HG02759 (cell line): ENCODE measurements at regions not wholly inside any gene's neighbourhood (a gene's known extent, or its start where the extent isn't known, plus 50 kb on each side); places are given as distances from the start of the nearest gene placed in this dataset.

Experiments
- ATAC-seq: cut with Tn5 transposase; IDR thresholded peaks from one replicate; pipeline ENCODE4 v1.9.1; 2021; ENCODE audit warnings: mild to moderate bottlenecking, moderate library complexity; ENCODE audit not compliant: unreplicated experiment

DNA sequence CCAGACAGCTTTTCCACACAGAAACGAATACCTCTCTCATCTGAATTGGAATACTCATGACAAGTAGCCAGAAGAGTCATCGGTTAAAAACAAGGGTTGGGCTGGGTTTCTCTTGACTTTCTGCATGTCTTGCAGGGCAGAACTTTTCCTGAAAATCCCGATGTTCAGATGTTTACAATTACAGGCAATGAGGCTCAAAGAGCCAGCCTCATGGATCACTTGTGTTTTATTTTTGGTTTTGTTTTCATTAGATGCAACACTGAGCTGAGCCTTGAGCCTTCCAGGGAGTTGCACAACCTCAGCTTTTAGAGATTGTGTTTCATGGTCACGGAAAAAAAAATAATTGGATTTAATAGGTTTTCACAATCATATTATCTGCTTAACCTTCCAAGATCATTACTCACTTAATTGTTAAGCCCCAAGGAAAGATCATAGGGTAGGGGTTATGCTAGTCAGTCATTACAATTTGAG, 288.1 kb upstream of the PRDM1 start:
- ATAC-seq = no peak

DNA sequence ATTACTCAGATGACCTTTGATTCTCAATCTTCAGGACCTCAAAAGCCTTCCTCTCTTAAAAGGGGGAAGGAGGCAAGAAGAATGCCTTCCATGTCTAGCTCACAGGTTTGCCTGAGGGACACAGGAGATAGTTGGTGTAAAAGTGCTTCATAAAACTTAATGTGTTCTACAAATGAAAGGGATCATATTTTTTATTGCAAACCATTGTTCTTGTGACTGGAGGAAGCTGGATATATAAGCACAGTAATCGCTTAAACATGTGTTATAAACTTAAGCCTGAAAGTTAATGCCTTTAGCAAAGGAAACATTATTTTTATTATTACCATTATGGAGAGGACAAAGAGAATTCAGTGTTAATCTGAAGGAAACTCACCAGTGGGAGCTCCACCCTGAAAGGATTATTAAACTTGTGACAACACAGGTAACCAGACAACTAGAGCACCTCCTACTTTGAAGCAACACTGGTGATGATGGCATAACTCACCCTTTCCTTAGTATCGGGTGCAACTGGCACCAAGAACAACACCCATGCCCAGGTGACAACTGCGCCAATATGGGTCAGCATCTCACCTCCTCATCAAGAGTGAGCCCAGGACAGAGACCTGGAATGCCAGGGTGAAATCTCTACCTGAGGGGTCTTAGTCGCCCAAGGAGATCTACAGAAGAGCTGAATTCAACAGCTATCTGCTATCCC, 288.7 kb upstream of the PRDM1 start:
- no peak for ATAC-seq

DNA sequence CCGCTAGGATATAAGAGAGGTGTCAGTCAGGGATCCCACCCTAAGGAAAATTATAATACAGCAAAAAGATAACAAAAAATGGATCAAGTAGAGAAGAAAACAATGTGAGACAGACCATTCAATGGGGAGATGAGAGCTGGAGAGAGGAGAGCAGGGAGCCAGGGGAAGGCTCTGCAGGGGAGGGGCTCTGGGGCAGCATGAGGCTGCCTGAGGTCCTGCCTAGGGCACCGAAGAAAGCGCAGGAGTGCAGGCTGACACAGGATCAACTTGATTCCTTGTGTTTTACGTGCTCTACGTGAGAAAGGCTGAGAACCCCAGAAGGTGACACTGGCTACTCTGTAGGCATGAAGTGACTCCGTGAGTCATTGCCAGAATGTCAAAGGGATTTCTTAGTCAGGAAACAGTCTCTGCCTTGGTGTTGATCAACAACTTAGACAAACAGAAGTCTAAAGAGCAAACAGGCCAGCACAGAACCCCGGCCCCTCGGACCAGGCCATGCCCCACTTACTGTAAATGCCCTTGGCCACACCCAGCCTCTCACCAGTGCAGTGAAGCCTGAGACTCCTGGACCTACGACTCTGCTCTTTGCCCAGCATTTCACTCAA, 290.1 kb upstream of the PRDM1 start:
- ATAC-seq = no peak

DNA sequence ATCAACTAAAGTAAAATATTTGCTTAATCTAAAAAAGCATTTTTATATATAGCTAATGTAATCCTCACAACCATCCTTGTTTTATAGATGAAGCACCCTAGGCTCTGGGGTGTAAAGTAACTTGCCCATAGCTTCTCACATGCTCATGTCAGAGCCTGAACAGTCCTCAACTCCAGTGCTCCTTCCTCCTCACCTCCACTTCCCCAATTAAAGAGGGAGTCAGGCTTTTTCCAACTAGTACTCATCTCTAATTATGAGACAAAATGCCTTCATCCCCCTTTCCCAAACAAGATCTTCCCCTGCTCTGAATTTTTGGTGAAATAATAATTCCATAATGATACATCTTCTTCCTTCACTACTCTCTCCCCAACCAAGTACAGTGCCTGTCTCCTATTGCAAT, 290.8 kb upstream of the PRDM1 start:
- no peak for ATAC-seq

DNA sequence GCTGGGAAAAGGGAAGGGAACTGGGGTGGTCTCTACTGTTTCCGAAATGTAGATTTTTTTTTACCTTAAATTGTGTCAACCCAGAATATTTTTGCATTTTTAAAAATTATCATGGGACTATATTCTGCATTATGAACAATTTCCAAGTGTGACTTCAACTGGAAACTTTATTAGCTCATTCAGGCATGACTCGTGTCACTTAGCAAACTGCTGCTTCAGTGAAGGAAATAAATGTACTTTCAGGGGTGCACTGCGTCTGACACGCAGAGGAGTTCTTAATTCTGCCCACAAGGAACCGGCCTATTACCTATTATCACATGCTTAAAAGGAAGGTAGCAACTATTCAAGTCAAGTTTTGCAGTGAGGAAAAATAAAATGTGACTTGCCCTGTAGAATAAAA, 291.3 kb upstream of the PRDM1 start:
- no peak for ATAC-seq

DNA sequence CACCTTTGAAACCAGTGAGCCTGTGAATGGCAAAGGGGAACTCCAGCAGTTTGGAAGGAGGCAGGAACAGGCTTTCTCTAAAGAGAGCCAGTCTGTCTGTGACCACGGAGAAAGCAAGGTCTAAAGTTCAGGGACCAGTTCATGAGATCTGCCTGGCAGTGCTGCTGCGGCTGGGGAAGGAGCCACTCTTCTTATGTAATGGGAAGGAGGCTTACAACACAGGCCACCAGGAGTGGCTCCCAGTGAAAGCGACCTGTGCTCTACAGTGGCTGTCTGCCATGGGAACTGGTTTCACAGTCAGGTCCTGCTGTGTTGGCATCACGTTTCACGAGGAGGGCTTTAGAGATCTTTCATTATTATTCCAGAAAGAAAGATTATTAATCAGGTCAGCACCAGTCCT, 291.9 kb upstream of the PRDM1 start:
- ATAC-seq = no peak

DNA sequence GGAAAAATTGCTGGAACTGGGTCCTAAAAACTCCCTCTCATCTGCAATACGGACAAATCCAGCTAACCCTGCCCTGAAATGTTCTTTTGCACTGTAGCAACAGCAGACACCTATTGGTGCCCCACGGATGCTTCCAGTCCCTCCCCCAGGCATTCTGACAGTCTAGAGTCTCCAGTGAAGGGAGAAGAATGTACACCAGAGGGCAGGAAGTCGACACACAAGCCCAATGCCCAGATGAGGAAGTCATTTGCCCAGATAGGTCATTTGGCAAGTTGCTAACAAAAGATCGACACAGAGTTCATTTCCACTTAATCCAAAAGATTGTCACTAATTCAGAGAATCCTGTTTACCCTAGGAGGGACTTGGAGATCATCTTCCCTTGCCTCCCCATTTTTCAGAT, 293.0 kb upstream of the PRDM1 start:
- ATAC-seq = no peak

DNA sequence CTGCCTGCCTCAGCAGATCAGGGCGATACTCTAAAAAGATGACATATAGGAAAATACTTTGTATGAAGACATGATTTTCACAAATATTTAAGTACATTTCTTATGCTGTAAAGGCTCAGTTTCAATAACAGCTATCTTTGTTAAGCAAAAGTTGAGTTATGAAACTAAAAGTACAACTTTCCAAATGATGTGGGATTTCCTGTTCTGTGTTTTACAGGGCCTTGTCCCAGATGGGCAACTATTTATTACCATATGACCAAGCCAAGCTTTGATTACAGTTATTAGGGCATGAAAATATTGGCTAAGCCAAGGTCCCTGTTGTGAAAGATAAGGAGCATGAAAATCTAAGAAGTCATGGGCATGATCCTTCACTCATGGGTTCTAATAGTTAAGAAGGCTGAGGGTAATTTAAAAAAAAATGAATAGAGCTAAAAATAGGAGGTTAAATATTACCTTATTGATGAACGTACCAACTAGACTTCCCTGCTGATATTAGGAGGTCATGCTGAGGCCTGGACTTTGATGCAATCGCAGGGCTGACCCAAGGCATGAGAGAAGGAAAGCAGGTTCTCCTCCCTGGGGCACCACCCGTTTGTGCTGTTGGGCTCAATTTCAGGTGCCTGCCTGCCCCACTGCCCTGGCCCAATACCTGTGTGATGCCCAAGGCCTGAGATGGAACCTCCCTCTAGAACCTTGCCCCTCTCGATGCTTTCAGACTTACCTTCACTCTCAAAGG, 294.4 kb upstream of the PRDM1 start:
- ATAC-seq = peak; percentile 47

DNA sequence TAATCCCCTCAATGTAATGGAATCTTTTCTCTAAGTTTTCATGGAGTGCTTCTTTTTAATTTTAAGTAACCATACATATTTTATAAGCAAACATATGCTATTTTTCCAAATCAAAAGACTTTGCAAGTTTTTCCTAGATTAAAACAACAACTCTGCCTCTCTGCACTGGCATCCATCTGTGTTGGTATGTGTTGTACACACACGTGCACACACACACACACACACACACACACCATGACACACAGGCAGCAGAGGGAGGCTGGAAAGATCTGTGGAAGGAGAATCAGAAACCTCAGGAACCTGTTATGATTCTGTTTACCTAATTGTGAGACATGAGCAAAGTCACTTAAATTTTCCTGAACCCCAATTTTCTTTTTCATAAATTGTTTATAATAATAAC, 295.0 kb upstream of the PRDM1 start:
- ATAC-seq = no peak

DNA sequence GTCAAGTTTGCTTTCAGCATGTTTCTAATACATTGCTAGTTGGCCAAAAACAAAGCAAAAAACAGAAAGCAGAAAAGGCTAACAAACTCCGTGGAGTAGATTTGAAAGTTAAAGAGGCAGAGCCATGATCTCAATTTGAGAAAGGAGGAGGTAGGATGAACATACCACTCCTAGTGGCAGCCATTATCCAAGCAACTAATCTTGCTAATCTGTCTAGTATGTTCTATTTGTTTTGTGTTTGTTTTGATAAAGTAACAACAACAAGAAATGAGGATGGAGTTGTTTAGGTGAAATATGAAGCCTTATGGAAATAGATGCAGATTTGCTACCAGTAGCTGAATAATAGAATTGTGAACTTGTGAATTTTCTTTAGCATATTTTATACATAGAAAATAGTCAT, 295.5 kb upstream of the PRDM1 start:
- ATAC-seq = no peak

DNA sequence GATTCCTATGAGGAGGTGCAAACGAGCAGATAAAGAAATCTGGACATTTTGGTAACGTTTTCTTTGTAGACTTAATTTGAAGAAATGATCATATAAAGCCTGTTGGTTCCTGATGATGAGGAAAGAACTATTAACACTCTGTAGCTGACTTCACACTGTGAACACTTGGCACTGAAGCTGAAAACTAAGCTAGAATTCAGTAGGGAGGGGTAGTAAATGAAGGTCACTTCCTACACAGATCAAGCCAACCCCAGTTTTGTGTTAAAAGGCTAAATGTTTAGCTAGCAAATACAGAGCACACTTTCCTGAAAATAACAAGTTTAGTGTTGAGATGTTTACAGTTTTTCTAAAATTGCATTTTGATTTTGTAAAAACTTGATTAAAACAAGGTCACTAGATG, 296.2 kb upstream of the PRDM1 start:
- no peak for ATAC-seq

DNA sequence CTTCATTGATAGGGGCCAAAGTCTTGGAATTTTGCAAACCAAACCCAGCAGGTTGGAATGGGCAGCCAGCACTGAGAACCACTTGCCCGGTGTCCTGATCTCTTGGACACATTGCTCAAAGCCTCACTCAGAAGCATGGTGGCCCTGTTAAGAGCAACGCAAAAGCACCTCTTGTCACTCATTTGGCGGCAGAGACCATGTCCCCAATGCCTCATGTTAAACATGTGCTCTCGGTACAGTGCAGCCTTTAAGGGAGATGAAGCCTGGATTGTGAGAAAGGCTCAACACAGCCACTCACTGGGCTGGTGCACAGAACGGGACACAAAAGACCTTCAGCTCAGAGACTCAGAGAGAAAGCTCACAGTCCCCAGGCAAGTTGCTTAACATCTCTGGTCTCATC, 298.4 kb upstream of the PRDM1 start:
- ATAC-seq = no peak

DNA sequence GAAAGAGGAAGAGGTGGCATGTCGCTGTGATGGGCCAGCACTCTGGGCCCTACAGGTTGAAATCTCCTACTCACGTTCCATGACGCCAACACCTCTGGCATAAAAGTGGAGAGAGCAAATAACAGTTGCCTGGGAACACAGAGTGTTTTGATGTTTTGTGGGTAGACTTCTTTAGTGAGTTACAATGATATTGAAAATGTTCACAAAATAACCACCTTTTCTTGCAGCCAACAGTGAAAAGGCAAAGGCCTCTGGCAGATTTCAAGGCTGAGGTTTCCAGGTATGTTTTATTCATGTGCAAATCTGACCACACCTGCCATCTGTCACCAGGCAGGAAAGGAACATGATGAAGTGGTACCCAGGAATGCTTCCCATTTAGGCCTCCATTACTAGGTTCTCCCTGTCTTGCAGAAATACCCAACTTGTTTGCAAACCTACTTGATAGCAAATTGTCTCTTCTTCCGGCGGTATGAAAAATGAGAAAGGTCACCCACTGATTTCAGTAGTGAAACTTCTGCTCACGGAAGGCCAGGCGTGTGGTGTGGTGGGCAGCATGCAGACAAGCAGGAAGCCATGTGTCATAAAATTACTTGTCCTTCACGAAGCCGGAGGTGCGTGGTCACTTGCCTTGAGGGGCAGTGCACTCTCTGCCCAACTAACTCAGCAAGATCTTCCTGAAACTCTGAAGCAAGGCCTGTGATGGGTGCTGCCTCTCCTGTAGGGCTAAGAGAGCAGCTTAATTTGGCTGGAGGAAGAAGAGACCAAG, 299.1 kb upstream of the PRDM1 start:
- ATAC-seq = peak; percentile 70

DNA sequence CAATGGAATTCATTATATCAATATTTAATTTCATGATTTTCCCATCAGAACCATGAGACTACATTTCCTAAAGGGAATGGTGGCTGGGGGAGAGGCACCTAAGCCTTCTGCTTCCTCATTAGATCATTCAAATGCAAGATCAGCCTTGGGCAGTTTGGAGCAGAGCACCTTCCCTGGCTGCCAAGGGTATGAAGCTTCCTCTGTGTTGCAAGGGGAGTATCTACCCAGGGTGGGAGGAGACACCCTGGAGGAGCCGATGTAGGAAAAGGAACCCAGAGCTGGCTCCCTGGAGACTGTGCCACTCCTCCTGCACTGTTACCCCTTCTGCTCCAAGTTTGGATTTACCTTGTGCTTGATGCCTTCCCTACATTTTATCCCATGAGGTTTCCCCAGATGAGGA, 299.7 kb upstream of the PRDM1 start:
- ATAC-seq = no peak

DNA sequence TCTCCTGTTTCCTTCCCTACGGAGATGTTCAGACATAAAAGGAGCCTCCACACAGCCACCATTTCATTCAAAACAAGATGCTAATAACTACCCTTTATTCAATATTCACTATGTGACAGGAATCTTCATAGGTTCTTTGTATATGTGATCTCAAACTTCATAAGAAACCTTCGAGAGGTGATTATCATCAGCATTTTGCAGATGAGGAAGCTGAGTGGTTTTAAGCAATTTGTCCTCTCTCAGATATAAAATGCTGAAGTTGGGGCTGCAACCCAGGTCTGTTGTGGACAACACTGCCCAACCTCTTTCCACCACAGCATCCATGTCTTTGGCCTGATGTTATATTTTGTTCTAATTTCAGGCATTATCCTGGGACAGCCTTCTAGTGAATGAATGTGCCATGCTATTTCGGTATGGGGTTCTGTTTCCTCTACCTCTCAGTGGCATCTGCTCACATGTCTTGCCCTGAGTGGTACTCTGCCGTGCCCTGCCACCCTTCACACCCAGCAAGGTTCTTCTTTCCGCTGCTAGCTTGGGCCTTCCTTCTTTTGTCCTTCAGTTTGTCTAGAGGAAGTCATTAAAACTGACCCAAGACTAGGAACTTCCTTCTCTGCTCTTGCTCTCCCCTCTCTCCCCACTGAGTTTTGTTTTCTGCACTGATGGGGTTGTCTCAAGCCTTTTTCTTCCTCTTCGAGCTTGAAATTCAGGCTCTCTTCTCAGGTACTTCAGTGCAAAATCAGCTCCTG, 300.9 kb upstream of the PRDM1 start:
- no peak for ATAC-seq

DNA sequence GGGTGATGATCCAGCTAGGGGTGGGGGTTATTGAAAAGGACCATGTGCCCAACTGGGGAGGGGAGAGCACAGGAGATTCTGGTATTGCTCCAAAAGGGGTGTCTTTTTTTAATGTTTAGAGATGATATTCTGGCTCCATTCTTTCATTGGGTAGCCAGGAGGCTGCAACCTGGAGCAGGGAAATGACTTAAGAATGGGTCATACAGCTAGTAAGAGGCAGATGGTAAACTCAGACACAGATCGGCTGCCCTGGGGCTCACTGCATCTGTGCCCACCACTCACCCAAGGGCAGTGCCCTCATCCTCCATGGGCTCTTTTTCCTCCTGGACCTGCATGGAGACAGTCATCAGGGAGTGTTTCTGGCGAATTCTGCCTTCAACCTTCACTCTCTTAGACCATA, 302.0 kb upstream of the PRDM1 start:
- ATAC-seq = no peak

DNA sequence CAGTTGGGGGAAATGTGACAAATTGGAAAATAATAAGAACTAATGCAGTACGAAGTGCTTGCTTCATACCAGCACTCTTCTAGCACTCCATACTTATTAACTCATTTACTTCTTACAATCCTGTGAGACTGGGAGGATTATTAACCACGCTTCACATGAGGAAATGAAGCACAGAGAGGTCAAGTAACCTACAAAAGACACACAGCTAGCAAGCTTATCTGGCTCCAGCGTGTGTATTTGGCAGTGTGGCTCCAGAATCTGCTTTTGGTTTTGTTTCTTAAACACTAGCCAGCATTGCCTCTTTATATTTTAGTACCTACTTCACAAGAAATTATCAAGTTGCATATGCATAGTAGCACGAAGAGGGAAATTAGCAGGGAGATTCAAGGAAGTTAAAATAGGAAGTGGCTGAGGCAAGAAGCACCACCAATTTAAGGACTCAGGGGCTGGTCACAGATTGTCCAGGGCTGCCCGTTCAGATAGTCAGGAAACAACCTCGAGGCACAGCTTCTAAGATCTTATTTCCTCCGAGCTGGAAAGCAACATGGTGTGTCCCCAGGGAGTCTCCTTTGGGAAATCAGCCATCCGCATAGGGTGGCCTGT, 302.7 kb upstream of the PRDM1 start:
- no peak for ATAC-seq

DNA sequence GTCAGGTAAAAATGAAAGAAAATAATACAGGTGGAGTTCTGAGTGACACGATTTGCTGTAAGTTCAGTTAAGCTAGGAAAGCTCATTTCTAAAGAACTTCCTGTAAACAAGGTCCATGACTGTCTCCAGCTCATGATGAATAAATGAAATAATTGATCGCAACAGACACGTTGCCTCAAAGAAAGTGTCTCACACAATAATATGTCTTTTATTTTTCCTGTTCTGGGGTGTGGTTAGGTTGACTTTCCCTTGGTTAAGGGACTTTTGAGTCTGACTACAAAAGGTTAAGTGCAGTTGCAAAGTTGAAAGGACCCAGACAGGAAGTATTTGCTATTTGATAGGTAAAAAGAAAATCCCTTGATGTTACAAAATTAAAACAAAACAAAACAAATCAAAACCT, 304.2 kb upstream of the PRDM1 start:
- ATAC-seq = no peak

DNA sequence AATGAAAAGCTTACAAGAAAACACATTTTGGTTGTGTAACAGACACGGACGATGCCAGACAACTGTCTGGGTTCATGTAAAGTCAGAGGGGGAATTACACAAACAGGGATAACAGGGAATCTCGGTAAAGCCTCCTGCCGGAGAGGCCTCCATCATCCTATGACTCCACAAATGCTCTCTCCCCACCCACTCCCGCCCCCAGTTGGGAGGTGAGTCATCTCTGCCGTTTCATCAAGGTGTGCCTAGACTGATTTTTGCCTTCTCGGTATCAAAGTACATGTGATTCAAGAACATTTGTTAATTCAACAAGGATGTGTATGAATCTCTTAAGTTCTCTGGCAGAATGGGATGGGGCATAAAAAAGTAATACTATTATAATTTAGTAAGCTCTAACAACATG, 304.9 kb upstream of the PRDM1 start:
- no peak for ATAC-seq

DNA sequence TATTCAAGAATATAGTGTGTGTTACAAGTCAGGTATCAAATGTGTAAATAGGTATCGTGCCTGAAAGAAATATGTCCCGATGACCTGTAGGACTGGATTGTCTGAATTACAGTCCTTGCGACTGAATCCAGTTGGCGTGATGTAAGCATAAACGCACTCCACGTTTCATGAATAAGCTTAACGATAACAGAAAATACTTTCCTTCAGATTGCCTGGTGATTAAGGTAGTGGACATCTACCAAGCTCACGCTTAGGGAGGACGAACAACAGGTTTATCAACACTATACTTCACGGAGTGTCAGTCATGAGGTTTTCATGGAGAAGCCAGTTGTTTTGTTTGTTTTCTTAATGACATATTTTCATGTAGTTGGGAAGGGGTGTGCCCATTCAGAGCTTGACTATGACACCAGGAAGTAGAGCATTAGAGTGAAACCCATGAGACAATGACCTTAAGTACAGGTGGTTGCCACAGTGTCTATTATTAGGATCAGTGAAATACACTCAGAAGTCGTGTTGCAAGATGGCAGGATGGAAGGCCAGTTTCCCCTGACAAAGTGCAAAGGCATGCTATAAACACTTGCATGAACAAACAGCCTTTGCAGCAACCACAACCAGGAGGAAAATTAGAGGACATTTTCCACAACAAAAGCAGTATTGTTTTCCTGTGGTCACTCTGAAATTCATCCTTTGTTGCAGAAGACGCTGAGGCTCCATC, 305.8 kb upstream of the PRDM1 start:
- no peak for ATAC-seq
